H9 (cell line): ENCODE measurements at regions not wholly inside any gene's neighbourhood (a gene's known extent, or its start where the extent isn't known, plus 50 kb on each side); places are given as distances from the start of the nearest gene placed in this dataset.

ENCODE experiments used
- DNase-seq: peaks from one replicate; pipeline ENCODE4 v3.0.0-alpha.2; 2017
- H2AFZ ChIP-seq: one replicate; pipeline ENCODE4 v1.6.1; 2013; ENCODE audit warnings: mild to moderate bottlenecking, low read length, control low read depth, moderate library complexity
- H2AK5ac ChIP-seq: 2 replicates; pipeline ENCODE4 v1.6.1; 2013; ENCODE audit warnings: low read length, control low read depth, mixed read lengths; ENCODE audit not compliant: insufficient read length
- H2BK120ac ChIP-seq: one replicate; pipeline ENCODE4 v1.6.1; 2013; ENCODE audit warnings: low read depth, mild to moderate bottlenecking, low read length, control low read depth, inconsistent platforms; ENCODE audit not compliant: poor library complexity, severe bottlenecking
- H2BK12ac ChIP-seq: 2 replicates; pipeline ENCODE4 v1.6.1; 2013; ENCODE audit warnings: low read length, control low read depth, mixed read lengths, low read depth; ENCODE audit not compliant: insufficient read length
- H2BK15ac ChIP-seq: 2 replicates; pipeline ENCODE4 v1.6.1; 2013; ENCODE audit warnings: low read depth, low read length, control low read depth
- H2BK20ac ChIP-seq: one replicate; pipeline ENCODE4 v1.6.1; 2013; ENCODE audit warnings: low read depth, mild to moderate bottlenecking, low read length, control low read depth, inconsistent platforms; ENCODE audit not compliant: poor library complexity, severe bottlenecking
- H2BK5ac ChIP-seq: 2 replicates; pipeline ENCODE4 v1.6.1; 2013; ENCODE audit warnings: low read length, control low read depth, mixed read lengths; ENCODE audit not compliant: insufficient read length
- H3K14ac ChIP-seq: 2 replicates; pipeline ENCODE4 v1.6.1; 2013; ENCODE audit warnings: low read length, control low read depth; ENCODE audit not compliant: insufficient read depth
- H3K18ac ChIP-seq: 2 replicates; pipeline ENCODE4 v1.6.1; 2013; ENCODE audit warnings: low read depth, mild to moderate bottlenecking, mixed read lengths, low read length, control low read depth; ENCODE audit not compliant: insufficient read length
- H3K23ac ChIP-seq: 2 replicates; pipeline ENCODE4 v1.6.1; 2013; ENCODE audit warnings: low read length, control low read depth, mixed read lengths, low read depth; ENCODE audit not compliant: insufficient read length
- H3K23me2 ChIP-seq: 2 replicates; pipeline ENCODE4 v1.6.1; 2013; ENCODE audit warnings: low read depth, mild to moderate bottlenecking, mixed read lengths, low read length, control low read depth; ENCODE audit not compliant: insufficient read length, poor library complexity, severe bottlenecking
- H3K27ac ChIP-seq: 2 replicates; pipeline ENCODE4 v1.5.1; 2013; ENCODE audit warnings: low read length, control low read depth, mixed read lengths, low read depth; ENCODE audit not compliant: insufficient read length
- H3K27me3 ChIP-seq: 2 replicates; pipeline ENCODE4 v1.6.1; 2013; ENCODE audit warnings: low read length, control low read depth, inconsistent platforms; ENCODE audit not compliant: insufficient read depth
- H3K4ac ChIP-seq: 2 replicates; pipeline ENCODE4 v1.6.1; 2013; ENCODE audit warnings: low read depth, mild to moderate bottlenecking, control low read depth, inconsistent platforms, low read length, moderate library complexity
- H3K4me1 ChIP-seq: 2 replicates; pipeline ENCODE4 v1.6.1; 2013; ENCODE audit warnings: low read length, control low read depth, inconsistent platforms; ENCODE audit not compliant: insufficient read depth
- H3K4me2 ChIP-seq: 2 replicates; pipeline ENCODE4 v1.6.1; 2013; ENCODE audit warnings: low read length, control low read depth, mixed read lengths; ENCODE audit not compliant: insufficient read length, insufficient read depth
- H3K56ac ChIP-seq: 2 replicates; pipeline ENCODE4 v1.6.1; 2013; ENCODE audit warnings: low read depth, mild to moderate bottlenecking, mixed read lengths, low read length, control low read depth; ENCODE audit not compliant: insufficient read length
- H3K79me1 ChIP-seq: 2 replicates; pipeline ENCODE4 v1.6.1; 2013; ENCODE audit warnings: low read depth, mild to moderate bottlenecking, moderate library complexity, low read length, control low read depth, inconsistent platforms; ENCODE audit not compliant: insufficient read depth, poor library complexity, severe bottlenecking
- H3K79me2 ChIP-seq: 2 replicates; pipeline ENCODE4 v1.6.1; 2013; ENCODE audit warnings: low read length, control low read depth, inconsistent platforms; ENCODE audit not compliant: insufficient read depth
- H3K9ac ChIP-seq: 2 replicates; pipeline ENCODE4 v1.6.1; 2013; ENCODE audit warnings: low read length, control low read depth, mixed read lengths; ENCODE audit not compliant: insufficient read length; ENCODE audit errors: extremely low read depth
- H3K9me3 ChIP-seq: one replicate; pipeline ENCODE4 v1.6.1; 2013; ENCODE audit warnings: low read depth, low read length, inconsistent platforms; ENCODE audit not compliant: control insufficient read depth
- H3T11ph ChIP-seq: one replicate; pipeline ENCODE4 v1.6.1; 2013; ENCODE audit warnings: mild to moderate bottlenecking, low read length, control low read depth, inconsistent platforms
- H4K20me1 ChIP-seq: one replicate; pipeline ENCODE4 v1.6.1; 2013; ENCODE audit not compliant: control insufficient read depth, insufficient read length, insufficient read depth
- H4K5ac ChIP-seq: 2 replicates; pipeline ENCODE4 v1.6.1; 2013; ENCODE audit warnings: low read depth, mild to moderate bottlenecking, mixed read lengths, low read length, control low read depth; ENCODE audit not compliant: insufficient read length
- H4K8ac ChIP-seq: replicated peaks from 2 replicates; pipeline ENCODE4 v1.6.1; 2013; ENCODE audit warnings: low read length, control low read depth, mixed read lengths, low read depth; ENCODE audit not compliant: insufficient read length
- H4K91ac ChIP-seq: 2 replicates; pipeline ENCODE4 v1.6.1; 2013; ENCODE audit warnings: low read depth, mild to moderate bottlenecking, moderate library complexity, mixed read lengths, low read length, control low read depth; ENCODE audit not compliant: insufficient read length
- H3K27ac Mint-ChIP-seq, 3 experiments: 2 replicates in 2 of 3; 3 replicates in 1 of 3; pipeline ENCODE4 v1.8.0; 2020 to 2021; ENCODE audit warnings: mixed read lengths in 3 of 3, mild to moderate bottlenecking in 1 of 3, moderate library complexity in 1 of 3
- H3K27me3 Mint-ChIP-seq: 2 replicates; pipeline ENCODE4 v1.8.0; 2021; ENCODE audit warnings: low read depth, mild to moderate bottlenecking, moderate library complexity, mixed read lengths
- H3K36me3 Mint-ChIP-seq, 3 experiments: 2 replicates in 2 of 3; 3 replicates in 1 of 3; pipeline ENCODE4 v1.8.0; 2020 to 2021; ENCODE audit warnings: low read depth in 3 of 3, mixed read lengths in 3 of 3; ENCODE audit not compliant: insufficient read depth in 1 of 3
- H3K4me1 Mint-ChIP-seq, 2 experiments: 2 replicates each; pipeline ENCODE4 v1.8.0; 2020; ENCODE audit warnings: mixed read lengths in 2 of 2
- H3K4me3 Mint-ChIP-seq, 2 experiments: 2 replicates in 1 of 2; 3 replicates in 1 of 2; pipeline ENCODE4 v1.8.0; 2020 to 2021; ENCODE audit warnings: mild to moderate bottlenecking in 2 of 2, mixed read lengths in 2 of 2, moderate library complexity in 1 of 2
- H3K9me3 Mint-ChIP-seq, 2 experiments: 2 replicates in 1 of 2; 3 replicates in 1 of 2; pipeline ENCODE4 v1.8.0; 2020; ENCODE audit warnings: mild to moderate bottlenecking in 2 of 2, mixed read lengths in 2 of 2, moderate library complexity in 1 of 2
- CTCF ChIP-seq: fragments of 200-600 bp; sonication (generic); conservative IDR thresholded peaks from 3 replicates; pipeline ENCODE4 v1.8.0; 2021; ENCODE audit warnings: antibody characterized with exemption, mild to moderate bottlenecking
- WGBS: extraction: QIAGEN DNeasy Blood & Tissue Kit; methylation state at CpG from one replicate; pipeline ENCODE4 v1.1.7; 2013; ENCODE audit warnings: missing lambda C conversion rate, low lambda C conversion rate, mixed read lengths; ENCODE audit not compliant: insufficient read length; ENCODE audit errors: extremely low coverage; 5-methylcytosine and 5-hydroxymethylcytosine counted together

- Mint-ChIP-seq H3K9me3 (no peaks in the 10 kb centered on the region), H3K27ac (no peak overlapping the region; a peak in 1 of 7 replicates), H3K27me3 (no peaks in the 10 kb centered on the region), H3K4me3 (no peak overlapping the region), H3K4me1 (peaks cover 21 to 22% of the 10 kb centered on the region in 2 experiments), H3K36me3 (no peaks in the 10 kb centered on the region)
- Histone ChIP-seq H3K4me1 (peaks cover 5% of the 10 kb centered on the region; the same call in 1 of the 2 replicates), H2BK20ac (no peak overlapping the region), H3K18ac (no peak overlapping the region), H3K27ac (no peak overlapping the region), H4K20me1 (no peaks in the 10 kb centered on the region), H3K23ac (no peak overlapping the region), H2BK12ac (no peak overlapping the region), H3K4me2 (no peak overlapping the region), H3K79me1 (no peaks in the 10 kb centered on the region), H2AK5ac (no peak overlapping the region), H4K91ac (no peak overlapping the region), H4K8ac (no peak overlapping the region), H3K27me3 (no peaks in the 10 kb centered on the region), H3K23me2 (no peaks in the 10 kb centered on the region), H2BK5ac (no peak overlapping the region), H3K9me3 (no peaks in the 10 kb centered on the region), H2BK15ac (no peak overlapping the region), H3K14ac (no peak overlapping the region), H4K5ac (no peak overlapping the region), H3K9ac (no peak overlapping the region), H3K79me2 (no peaks in the 10 kb centered on the region), H3K4ac (no peak overlapping the region), H3T11ph (no peak overlapping the region), H3K56ac (no peak overlapping the region), H2AFZ (no peak overlapping the region), H2BK120ac (no peak overlapping the region)
- no peak for DNase-seq
- no CpG with 5 or more reads among the region's 6 CpGs for WGBS
- TF ChIP-seq CTCF = no peak
These were observed 161.7 kb upstream of the CRBN start for GRCh38 chr3:3340965-3341895.
